CD4-positive, alpha-beta T cell treated with Interleukin-15 for 4 hours (primary cell): ENCODE measurements at regions not wholly inside any gene's neighbourhood (a gene's known extent, or its start where the extent isn't known, plus 50 kb on each side); places are given as distances from the start of the nearest gene placed in this dataset.

ENCODE experiments used
- DNase-seq: peaks from one replicate; pipeline ENCODE4 v3.0.0-alpha.2; 2020; ENCODE audit warnings: low spot score

DNA sequence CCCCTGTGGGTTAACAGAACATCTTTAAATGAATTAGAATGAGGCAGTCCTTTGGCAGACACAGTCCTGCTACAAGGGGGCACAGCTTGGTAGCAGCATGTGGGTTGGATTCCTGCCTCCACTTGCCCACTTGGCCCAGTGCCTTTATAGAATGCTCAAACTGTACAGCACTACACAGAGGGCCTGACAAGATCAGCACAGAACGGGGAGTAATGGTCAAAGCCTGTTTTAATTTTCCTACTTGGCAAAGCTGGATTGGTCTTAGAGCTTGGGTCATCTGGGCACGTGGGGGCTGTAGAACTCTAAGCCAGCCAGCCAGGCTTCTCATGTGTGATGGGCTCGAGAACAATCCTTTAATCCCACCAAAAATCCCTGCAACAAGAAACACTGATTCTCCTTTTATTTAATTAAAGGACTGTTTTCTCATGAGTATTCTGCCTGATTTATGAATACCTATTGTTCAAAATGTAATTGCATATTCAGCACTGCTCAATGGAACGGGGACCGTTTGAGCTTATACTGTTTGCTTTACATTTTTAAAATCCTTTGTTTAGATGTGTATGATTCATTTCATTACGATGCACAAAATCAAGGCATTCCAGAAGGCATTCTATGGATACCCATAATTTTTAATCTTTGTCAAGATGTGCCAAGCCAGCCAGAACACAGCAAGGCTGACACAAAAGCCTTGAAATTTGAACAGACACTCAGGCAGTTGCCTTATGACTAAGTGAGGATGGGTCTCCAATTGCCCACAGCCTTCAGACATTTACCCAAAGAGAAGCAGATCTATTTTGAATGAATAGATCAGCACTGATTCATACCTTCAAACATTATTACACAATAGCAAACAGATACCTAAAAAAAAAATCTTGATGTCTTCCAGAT lies 249.3 kb upstream of the TGFBR2 start:
- DNase-seq: no peak

DNA sequence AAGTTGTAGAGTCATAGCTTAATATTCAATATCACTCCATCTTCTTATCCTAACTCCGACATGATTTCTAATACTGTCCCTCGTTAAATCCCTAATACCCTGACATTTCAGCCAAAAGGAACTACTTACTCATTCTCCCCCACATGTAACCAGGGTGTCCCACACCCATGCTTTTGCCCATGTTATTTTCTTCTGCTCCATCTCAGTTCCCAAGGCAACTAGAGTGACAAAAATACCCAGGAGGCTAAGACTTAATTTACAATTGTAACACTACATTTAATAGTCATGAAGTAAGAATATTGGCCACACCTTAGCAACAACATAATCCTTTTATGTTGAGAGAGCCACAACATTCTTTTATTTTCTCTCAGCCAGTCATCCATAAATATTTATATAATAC lies 248.5 kb upstream of the TGFBR2 start:
- DNase-seq: no peak

DNA sequence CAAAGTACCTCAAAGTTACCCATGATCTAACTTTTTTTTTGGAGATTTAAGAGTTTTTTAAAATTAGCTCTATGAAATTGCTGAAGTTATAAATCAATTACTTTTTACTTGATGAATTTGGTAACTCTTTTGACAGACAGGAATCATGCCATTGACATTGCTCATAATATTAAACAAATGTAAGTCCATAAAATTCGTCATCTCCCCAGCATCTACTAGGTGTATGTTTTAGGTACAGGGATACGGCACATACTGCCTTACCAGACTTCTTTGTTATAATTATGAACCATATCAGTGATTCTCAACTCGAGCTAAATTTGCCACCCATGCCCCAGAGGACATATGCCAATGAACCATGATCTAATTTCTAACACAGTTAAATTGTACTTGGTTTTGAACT lies 247.5 kb upstream of the TGFBR2 start:
- no peak for DNase-seq

DNA sequence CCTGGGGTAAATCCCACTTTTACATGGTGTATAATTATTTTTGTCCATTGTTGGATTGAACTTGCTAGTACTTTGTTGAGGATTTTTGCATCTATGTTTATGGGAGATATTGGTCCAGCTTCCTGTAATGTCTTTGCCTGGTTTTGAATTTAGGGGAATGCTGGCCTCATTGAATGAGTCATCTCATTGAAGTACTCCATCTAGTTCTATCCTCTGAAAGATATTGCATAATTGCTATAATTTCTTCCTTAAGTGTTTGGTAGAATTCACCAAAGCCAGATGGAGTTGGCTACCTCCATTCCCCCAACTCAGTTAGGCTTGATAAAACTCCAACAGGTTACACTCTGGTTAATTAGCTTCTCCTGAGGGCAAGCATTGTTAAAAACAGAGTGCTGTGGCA lies 237.4 kb upstream of the TGFBR2 start:
- no peak for DNase-seq

DNA sequence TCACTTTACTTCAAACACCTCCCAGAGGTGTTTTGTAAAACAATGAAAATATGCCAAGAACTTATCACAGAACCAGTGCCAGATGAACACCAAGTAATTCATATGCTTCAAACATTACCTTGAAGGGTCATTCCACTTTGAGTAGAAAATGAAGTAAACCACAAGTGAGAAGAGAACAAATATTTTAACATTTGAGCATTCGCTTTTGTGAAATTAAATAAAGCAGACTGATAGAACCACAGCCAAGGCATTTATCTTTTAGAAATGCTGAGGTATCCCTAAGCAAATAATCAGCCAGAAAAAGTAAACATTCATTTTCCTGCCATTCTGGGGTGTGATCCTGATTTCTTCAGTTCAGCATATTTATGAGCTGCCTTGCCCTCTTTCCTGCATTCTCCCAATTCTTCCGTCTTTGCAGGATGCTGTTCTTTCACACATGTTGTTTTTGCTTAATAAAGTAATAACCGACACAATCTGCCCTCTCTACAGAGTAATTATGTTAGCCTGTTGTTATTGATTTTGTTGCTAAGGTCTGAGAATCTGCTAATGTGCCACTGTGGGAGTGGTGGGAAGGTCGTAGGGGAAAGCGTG lies 235.6 kb upstream of the TGFBR2 start:
- no peak for DNase-seq

DNA sequence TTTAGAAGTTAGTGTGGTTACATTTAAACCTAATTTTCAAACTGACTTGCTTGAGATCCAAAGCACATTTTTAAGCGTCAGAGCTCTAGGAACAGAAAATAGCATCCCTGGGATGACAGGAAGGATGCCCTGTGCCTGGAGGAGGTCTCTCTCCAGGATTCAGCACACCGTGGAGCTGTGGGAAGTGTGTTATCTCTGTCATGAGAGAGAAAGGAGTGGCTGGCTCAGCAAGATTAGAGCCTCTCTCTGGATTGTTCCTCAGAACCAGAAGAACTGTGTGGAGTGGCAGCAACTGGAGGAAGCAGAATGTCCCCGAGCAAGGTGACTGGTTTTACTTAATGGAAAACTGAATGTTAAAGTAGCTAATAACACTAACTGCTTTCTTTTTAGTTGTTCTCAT lies 233.6 kb upstream of the TGFBR2 start:
- DNase-seq: no peak

DNA sequence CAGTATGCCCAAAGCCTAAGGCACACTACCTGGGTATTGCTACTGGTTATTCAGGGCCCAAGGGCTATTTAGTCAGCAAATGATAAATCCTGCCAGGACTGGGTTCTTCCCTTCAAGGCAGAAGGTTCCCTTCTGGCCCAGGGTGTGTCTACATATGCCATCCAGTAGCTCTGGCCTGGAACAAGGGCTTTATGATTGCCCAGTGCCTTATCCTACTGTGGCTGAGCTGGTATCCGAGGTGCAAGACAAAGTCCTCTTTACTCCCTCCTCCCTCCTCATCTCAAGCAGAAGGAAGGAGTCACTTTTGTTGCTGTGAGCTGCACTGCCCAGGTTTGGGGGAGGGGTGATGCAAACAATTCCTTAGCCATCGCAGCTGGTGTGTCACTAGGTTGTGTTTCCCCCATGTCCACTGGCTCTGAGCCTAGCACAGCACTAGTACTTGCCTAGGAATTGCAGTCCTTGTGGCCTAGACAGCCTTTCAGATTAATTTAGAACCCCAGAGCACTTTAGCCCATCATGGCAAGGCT lies 221.8 kb upstream of the TGFBR2 start:
- DNase-seq: no peak

DNA sequence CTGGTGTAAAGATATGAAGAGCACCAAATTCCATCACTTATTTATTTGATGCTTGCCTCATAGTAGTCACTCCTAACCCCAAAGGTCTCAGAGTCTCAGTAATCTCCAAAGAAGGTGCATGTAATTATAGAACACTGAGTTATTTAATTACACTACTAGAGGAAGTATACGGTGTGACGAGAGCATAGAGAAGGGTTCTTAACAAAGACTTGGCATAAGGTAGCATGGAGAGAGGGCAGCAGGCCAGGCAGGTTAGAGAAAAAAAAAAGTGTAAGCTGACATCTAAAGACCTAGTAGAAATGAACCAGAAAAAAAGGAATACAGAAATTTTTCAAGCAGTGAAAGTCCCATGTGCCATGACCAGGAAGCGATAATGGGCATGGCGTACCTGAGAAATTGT lies 213.3 kb upstream of the TGFBR2 start:
- no peak for DNase-seq

DNA sequence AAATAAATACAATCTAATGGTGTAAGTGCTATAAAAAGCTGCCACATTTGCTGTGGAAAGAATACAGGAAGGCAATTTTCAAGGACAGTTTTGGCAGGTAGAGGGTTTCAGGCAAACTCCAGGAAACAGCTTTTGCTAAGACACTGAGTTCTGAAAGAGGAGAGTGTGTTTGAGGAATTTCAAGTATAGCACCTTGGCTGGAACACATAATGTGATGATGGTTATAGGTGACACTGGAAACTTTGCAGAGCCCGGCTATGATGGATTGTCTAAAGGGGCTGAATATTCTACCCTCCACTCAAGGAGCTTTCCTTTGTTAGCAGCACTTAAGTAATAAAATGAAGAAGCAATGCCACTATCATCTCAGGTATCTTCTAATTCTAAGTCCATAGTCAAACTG lies 209.4 kb upstream of the TGFBR2 start:
- DNase-seq: no peak

DNA sequence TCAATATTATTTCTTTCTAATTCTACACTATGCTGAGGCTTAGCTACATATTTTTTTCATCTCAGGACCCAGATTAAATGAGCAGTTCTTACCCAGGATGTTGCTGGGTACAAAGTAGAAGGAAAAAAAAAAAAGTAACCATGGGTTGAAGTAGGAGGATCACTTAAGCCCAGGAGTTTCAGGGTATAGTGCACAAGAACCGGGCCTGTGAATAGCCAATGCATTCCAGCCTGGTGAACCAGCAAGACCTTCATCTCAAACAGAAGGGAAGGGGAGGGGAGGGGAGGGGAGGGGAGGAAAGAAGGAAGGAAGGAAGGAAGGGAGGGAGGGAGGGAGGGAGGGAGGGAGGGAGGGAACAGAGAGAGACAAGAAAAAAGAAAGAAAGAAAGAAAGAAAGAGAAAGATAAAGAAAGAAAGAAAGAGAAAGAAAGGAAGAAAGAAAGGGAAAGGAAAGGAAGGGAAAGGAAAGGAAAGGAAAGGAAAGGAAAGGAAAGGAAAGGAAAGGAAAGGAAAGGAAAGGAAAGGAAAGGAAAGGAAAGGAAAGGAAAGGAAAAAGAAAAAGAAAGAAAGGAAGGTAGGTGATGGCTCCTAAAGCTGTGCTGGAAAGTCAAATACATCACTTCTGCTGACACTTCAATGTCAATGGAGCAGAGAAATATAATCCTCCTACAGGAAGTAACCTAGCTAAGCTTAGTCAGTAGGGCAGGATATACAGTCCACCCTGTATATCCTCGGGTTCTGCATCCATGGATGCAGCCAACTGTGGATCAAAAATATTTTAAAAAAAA lies 206.8 kb upstream of the TGFBR2 start:
- no peak for DNase-seq

DNA sequence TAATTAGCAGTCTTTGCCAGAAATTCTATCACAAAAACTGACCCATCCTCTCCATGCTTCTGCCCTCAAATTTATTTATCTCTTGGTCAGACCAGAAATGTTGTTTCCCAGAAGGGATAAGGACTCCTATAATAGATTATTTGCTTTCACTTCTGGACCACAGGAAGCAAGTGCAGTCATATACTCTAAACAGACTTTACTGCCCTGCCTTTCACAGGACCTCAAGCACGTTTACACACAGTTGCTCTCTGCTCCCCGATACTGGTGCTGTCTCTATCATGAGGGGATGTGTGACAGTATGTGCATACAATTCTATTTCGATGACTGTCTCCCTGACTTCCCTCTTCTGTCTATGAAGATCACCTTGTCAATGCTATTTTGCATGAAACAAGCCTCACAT lies 205.5 kb upstream of the TGFBR2 start:
- no peak for DNase-seq

DNA sequence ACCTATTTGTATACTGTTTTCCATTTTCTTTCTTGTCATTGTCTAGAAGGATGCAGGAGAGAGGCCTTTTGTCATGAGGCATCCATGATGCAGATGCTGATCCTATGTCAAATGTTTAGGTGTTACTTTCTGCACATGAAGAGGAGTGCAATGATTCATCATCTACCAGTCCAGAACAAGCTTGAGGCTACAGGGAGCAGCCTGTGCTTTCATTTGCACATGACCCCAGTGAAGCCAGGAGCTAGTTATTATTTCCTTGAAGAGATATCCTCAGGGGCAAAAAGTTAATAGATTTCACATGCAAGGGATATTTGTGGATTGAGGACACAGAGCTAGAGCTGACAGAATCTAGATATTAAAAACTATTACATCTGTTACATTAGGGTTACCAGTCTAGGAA lies 204.4 kb upstream of the TGFBR2 start:
- DNase-seq: no peak

DNA sequence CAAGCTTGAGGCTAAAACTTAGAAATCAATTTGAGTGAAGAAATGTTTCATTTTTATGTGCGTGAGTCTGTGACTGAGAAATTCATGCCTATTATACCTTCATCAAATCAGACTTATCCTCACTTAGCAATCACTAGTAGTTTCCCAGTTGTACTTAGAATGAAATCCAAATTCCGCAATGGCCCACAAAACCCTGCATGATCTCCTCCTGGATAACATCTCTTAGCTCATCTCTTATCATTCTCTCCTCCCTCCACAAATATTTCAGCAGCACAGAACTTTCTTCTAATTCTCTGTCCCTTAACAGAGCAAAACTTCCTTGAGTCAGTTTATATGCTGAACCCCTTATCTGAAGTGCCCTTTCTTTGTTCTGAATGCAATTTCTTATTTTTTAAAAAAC lies 198.8 kb upstream of the TGFBR2 start:
- DNase-seq: no peak

DNA sequence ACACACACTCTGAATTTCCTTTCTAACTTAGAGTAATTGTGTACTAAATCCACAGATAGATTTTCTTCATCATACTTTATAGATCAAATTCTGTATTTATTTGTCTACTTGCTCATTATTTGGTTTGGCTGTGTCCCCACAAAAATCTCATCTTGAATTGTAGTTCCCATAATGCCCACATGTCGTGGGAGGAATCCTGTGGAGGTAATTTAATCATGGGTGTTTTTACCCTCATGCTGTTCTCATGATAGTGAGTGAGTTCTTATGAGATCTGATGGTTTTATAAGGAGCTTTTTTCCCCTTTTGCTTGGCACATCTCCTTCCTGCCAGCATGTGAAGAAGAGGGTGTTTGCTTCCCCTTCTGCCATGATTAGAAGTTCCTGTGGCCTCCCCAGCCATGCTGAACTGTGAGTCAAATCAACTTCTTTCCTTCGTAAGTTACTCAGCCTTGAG lies 198.3 kb upstream of the TGFBR2 start:
- no peak for DNase-seq

DNA sequence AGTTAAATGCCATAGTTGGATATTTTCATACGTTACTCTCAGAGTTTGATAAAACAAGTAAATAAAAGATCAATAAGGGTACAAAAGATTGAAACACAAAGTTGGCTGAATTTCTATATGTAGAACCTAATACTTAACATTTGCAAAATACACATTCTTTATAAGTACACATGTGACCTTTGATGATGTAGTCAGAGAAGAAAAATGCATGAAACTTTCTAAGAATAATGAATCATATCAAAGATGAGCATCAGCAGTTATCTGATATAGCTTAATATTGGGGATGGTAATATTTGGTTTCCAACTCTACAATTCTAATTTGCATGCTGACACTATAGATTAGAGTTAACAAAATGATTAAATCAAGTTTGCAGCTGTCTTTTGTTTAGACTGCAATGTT lies 188.0 kb upstream of the TGFBR2 start:
- DNase-seq: no peak

DNA sequence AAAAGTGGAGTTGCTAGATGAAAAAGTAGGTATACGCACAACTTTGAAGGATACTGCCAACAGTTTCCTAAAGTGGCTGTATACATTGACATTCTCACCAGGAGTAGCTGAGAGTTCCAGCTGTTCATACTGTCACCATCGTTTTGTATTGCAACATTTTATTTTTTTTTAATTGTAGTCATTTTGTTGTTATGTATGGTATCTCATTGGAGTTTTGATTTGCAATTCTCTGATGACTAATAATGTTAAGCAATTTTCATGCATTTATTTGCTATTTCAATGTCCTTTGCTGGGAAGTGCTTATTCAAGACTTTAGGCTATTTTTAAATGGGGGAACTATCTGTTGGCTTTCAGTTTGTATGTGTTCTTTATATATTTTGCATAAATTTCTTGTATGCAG lies 185.1 kb upstream of the TGFBR2 start:
- DNase-seq: no peak

DNA sequence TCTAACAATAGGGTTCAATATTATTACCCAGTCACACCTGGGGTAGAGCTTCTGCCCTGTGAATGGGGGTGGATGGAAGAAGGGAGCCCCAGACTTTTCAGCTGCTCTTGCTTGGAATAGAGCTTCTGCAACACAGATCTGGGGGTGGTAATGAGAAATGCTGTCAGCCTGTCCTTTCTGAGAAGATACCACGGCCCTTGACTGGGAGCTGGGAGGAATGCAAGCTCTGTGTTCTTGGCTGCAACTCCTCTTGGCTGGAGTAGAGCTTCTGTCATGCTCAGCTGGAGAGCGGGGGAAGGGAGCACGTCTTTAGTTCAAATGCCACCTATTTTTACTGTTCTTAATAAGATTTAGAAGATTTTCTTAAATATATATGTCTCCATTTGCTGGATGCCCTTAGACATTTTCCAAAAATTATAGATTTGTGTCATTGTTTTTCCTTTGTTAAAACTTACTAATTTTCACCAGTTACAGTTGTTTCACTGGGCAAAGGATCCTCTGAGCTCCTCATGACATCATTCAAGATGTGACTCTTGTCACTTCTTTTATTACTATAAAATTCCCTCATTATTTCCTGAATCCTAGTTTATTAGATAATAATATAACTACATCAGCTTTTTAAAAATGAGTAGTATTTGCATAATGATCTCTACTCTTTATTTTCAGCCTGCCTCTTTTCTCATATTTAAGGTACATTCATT lies 180.0 kb upstream of the TGFBR2 start:
- no peak for DNase-seq

DNA sequence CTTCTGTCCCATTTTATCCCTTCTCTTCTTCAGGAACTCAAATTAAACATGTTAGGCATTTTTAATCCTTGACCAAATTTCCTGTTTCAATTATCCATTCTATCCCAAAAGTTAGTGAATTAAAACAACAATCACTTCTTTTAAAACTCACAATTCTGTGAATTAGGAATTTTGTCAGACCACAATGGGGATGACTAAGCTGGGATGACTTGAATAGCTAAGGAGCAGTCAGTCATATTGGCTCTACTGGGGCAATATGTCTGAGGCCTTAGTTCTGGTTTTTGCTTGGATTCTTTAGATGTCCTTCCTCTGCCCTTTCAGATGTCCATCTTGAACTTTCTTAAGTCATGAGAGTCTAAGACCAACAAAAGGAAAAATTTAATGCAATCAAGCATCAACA lies 178.2 kb upstream of the TGFBR2 start:
- DNase-seq: no peak

DNA sequence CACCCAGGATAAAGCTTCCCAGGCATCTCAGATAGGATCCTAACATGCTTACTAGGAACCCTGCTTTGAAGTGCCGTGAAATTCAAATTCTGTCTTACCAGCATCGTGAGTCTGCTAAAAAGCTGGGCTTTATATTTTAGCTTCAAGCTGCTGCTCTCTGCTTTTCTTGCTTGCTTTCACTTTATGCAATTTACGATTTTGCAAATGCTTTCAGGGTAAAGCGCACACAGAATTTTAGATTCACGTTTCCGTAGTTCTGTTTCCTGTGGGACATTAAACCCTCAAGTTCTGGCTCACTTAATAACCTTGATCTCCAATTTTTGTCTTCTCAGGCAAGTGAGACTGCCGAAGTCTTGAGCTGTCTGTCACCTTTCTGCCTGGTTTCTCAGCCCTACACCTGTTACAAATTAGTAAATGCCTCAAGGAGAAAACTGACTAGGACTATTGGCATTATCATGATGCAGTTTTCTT lies 170.5 kb upstream of the TGFBR2 start:
- peak; percentile 5 for DNase-seq

DNA sequence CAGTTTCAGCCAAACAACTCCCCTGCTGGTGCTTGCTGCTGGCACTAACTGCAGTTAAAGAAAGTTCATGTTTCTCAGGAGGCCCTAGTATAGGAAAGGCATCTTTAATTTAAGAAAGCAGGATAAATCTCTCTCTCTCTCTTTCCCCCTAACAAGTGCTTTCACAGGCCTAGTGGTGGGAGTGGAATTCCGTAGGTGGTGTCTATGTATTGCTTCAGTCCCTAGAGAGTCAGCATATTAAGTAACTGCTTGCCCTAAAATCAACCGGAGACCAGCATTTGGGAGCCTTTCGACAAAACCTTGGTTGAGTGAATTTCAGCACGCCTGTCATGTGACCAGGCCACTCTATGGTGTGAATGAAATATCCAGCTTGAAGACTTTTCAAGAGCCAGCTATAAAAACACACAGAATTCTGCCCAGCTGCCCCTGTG lies 169.2 kb upstream of the TGFBR2 start:
- DNase-seq: no peak

DNA sequence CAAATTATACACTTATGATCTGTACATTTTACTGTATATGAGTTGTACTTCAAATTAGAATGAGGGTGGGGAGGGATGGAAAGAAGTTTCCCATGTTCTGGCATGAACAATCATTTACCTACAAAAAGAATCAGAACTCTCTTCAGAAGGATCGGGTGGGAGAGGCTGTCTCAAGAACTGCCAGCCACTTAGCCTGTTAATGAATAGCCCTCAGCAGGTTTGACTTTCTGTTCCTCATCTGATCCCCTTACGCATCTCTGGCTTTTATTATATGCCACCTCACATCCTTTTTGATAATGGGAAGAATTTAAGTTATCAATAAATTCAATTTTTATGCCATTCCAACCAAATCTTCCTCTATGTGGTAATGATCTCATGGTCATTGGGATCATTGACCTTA lies 168.3 kb upstream of the TGFBR2 start:
- no peak for DNase-seq

DNA sequence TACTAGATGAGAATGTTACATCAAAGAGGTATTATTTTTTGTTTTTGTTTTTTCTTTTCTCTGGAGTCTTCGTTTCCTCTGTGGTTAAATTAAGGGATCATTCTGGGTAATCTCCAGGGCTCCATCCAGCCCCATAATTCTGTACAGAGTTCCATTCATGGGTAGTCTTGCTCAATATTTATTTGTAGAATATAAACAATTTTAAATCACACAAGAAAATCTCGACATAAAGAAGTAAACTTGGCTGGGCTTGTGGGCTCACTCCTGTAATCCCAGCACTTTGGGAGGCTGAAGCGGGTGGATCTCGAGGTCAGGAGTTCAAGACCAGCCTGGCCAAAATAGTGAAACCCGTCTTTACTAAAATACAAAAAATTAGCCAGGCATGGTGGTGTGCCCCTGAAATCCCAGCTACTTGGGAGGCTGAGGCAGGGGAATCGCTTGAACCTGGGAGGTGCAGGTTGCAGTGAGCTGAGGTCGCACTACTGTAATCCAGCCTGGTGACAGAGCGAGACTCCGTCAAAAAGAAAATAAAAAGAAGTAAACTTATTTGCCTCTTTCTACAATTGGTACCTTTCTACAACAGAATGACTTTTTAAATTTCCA lies 166.8 kb upstream of the TGFBR2 start:
- DNase-seq: no peak
